Fibroblast of skin of left biceps (primary cell): ENCODE measurements at regions not wholly inside any gene's neighbourhood (a gene's known extent, or its start where the extent isn't known, plus 50 kb on each side); places are given as distances from the start of the nearest gene placed in this dataset.
"Not testable (repeated sequence)": the region's sequence is repeated elsewhere in the genome, so short reads cannot be mapped to it uniquely, and the experiment has no call there.

Source experiments
- DNase-seq, 2 experiments: peaks; one replicate each; pipeline ENCODE4 v3.0.0-alpha.2; 2013; ENCODE audit warnings: low read depth in 2 of 2

- DNase-seq, result no peak
Measured at GRCh38 chr2:225761396-225761795, 361.9 kb downstream of the NYAP2 start.

- DNase-seq, result no peak
Measured at GRCh38 chr2:225757248-225757647, 357.7 kb downstream of the NYAP2 start.

- DNase-seq, result no peak
Measured at GRCh38 chr2:225756198-225756597, 356.7 kb downstream of the NYAP2 start.

GRCh38 chr2:225748609-225749008 lies 349.1 kb downstream of the NYAP2 start:
- no peak for DNase-seq

- DNase-seq, result not testable (repeated sequence)
Measured at GRCh38 chr2:225743996-225744395, 344.5 kb downstream of the NYAP2 start.

GRCh38 chr2:225742487-225742886 lies 343.0 kb downstream of the NYAP2 start:
- DNase-seq, result no peak

GRCh38 chr2:225740086-225740485 lies 340.6 kb downstream of the NYAP2 start:
- peak; percentile 95 to 96 for DNase-seq

- no peak for DNase-seq
Measured at GRCh38 chr2:225739328-225739727, 339.8 kb downstream of the NYAP2 start.

- DNase-seq, result no peak
Measured at GRCh38 chr2:225738735-225739134, 339.2 kb downstream of the NYAP2 start.

GRCh38 chr2:225737556-225737955 lies 338.0 kb downstream of the NYAP2 start:
- no peak for DNase-seq

GRCh38 chr2:225735844-225736243 lies 336.3 kb downstream of the NYAP2 start:
- DNase-seq, result peak; percentile 84 to 85

- DNase-seq, result no peak
Measured at GRCh38 chr2:225725726-225726125, 326.2 kb downstream of the NYAP2 start.
